GM19324 (cell line): ENCODE measurements at regions not wholly inside any gene's neighbourhood (a gene's known extent, or its start where the extent isn't known, plus 50 kb on each side); places are given as distances from the start of the nearest gene placed in this dataset.
A peak's percentile ranks its signal among the peaks of the same experiment; 100 is the strongest.
"Not testable (repeated sequence)": the region's sequence is repeated elsewhere in the genome, so short reads cannot be mapped to it uniquely, and the experiment has no call there.

Experiments used
- ATAC-seq: cut with Tn5 transposase; IDR thresholded peaks from one replicate; pipeline ENCODE4 v1.9.1; 2021; ENCODE audit warnings: mild to moderate bottlenecking, moderate library complexity; ENCODE audit not compliant: unreplicated experiment, low FRiP score

DNA sequence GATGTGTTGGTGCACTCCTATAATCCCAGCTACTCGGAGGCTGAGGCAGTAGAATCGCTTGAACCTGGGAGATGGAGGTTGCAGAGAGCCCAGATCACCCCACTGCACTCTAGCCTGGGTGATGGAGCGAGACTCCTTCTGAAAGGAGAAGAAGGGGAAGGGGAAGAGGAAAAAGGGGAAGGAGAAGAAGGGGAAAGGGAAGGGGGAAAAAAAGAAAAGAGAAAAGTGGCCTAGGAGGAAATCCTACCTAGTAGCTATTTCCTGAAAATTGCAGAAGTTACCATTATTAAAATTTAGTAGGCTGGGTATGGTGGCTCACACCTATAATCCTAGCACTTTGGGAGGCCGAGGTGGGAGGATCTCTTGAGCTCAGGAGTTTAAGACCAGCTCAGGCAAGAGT, 67.4 kb downstream of the ARRDC3 start:
- no peak for ATAC-seq

DNA sequence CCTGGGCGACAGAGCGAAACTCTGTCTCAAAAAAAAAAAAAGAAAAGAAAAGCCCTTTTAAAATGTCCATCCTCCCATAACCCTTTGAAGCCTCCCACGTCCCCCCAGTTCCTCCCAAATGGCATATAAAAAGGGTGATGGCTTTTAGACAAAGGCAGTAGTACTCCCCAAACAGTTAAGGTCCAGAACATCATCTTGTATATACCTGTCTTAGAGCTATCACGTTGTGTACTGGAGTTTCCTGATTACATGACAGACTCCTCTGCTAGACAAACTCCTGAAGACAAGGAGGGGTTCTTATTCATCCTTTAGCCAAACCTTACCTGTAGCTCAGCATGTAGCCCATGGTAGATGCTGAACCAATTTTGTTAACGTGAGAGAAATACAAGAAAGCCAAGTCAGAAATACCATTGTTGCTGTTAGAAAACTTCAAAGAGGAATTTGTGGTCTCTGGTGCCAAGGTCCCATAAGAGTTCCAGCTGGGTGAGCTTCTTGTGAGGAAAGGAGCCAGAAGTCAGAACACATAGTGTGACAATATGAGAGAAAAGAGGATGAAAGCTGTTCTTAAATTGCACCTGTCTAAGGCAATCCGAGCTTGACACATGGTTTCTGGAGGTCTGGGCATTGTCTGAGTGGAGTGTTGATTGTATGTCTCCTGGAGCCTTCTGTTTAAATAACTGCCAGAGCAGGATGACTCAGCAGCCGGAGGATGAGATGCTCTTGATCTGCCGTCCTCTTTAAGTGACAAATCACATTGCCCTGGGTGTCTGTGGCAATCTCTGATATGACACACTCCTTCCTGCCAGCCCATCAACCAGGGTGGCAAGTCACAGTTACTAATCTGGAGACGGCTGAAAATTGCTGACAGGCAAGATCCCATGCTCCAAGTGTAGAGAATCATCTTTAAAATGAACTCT, 69.1 kb downstream of the ARRDC3 start:
- ATAC-seq, result no peak

DNA sequence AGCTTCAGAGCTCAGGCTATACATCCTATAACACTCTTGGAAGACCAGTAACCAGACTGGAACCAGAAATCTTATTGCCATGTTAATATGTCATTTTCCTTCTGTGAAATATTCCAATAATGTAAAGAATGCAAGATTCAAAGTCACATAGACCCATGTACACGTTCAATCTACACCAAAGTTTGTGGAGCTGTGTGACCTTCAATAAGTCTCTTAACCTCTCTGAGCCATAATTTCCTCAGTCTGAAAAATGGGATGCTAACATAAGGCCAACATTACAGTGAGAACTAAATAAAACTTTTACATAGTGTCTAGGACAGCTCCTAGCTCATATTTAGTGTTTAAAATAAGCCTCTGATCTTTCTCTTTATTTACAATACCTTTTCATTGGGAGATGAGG, 70.4 kb downstream of the ARRDC3 start:
- ATAC-seq, result no peak

DNA sequence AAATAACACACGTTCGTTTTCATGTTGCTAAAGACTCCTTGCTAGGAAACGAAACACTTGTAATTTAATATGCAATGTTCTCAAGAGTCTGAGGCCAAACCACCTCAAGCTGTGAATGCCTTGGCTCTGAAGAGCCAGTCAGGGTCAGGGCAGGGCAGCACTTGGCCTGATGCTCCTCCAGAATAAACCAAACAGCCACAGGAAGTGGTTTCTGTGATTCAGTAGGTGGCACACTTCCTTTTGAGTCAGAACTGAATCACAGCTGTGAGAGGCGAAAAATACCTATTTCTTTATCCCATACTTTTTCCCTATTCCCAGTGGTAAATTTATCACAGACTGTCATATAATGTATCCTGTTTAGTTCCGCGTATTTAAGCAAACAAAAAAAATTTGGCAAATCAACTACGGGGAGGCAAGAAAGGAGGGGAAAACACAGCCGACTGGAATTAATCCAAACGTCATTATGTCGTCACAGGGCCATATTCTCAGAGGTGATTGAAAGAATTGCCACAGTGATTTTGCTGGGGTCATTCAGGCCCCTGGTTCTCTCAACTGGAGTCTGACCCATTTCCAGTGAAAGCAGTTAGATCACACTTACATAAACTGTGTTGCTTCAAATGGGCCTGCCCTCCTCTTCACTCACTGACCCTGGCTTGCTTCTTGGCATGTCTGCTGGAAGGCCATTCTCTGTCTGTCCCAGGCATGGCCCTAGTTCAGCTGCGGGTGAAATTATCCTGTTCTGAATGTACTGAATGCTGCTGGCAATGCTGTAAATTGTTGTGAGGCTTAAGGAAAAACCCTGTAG, 71.2 kb downstream of the ARRDC3 start:
- peak; percentile 93 for ATAC-seq

DNA sequence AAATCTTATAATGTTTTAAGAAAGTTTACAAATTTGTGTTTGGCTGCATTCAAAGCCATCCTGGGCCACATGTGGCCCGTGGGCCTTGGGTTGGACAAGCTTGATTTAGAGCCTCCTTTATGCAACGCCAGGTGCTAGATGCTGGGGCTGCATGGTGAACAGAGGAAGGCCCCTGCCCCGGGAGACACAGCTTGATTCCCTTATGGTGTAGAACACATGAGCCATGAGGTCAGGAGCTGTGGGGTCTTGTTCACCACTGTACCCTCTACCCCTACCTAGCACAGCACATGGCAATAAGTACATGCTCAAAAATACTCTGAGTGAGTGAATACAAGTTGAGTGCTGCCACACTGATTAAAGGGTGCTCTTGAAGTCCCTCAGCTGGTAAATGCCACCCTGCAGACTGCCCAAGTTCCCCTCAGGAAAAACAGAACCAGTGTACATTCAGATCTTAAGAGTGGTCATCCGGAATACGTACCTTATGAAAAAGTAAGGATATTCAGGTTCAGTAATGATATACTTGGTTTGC, 71.9 kb downstream of the ARRDC3 start:
- peak; percentile 27 for ATAC-seq

DNA sequence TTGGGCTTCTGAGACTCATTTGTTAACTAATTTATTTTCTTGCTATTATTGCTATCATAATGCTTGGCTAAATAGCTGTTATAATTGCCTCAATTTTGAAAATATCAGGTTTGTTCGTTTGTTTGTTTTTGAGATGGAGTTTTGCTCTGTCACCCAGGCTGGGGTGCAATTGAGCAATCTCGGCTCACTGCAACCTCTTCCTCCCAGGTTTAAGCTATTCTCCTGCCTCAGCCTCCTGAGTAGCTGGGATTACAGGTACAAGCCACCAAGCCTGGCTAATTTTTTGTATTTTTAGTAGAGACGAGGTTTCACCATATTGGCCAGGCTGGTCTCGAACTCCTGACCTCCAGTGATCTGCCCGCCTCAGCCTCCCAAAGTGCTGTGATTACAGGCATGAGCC, 75.0 kb downstream of the ARRDC3 start:
- not testable (repeated sequence) for ATAC-seq

DNA sequence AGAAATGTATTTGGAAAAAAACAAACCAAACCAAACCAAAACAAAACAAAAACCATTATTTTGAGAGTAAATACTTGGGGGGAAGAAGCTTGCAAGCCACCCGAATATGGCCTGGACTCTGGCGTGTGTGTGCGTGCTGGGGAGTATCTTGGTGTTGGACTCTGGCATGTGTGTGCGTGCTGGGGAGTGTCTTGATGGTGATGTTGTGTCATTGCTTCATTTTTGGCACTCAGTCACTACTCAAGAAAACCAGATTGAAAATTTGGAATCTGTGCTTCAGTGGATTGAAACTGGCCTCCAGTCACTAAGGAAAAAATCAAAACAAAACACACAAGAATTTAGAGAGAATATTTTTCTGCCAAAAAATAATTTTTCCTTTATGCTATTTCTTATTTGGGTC, 76.1 kb downstream of the ARRDC3 start:
- ATAC-seq, result no peak

DNA sequence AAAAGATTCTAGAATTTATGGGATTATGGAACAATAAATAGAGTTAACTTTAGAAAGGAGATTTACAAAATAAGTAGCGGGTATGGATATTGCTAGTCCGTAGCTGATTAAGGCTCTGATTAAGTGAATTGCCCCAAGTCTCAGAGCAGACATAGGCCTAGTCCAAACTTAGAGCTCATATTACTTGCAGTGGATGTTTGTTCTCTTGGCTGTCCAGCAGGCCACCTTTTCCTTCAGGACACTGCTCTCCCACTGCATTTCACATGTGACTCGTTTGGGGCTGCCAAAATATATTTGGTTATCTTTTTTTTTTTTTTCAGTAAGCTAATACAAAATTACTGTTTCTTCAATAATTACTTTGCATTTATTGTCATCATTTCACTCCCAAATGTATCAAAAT, 76.6 kb downstream of the ARRDC3 start:
- no peak for ATAC-seq

DNA sequence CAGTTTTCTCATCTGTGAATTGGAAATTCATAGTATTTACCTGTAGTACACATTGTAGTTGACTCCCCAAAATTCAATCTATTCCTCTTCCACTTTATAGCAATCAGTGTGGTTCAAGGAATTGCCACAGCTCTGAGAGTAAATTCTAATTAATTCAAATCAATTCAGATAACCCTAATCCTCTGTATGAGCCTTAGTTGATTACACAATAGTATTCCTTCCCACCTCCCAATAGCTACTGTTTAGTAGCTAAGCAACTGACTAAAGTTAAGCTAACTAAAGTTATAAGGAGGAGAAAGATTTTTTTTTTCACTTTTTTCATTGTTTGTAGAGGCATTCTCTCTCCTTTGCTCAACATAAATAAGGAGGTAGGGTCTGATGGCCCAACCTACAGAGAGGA, 77.5 kb downstream of the ARRDC3 start:
- no peak for ATAC-seq

DNA sequence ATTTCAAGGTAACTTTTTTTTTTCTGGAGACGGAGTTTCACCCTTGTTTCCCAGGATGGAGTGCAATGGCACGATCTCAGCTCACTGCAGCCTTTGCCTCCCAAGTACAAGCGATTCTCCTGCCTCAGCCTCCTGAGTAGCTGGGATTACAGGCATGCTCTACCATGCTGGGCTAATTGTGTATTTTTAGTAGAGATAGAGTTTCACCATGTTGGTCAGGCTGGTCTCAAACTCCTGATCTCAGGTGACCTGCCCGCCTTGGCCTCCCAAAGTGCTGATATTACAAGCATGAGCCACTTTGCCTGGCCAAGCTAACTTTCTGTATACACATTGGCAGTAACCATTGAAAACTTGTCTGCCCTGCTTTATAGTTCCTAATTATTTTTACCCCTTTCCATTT, 79.1 kb downstream of the ARRDC3 start:
- not testable (repeated sequence) for ATAC-seq

DNA sequence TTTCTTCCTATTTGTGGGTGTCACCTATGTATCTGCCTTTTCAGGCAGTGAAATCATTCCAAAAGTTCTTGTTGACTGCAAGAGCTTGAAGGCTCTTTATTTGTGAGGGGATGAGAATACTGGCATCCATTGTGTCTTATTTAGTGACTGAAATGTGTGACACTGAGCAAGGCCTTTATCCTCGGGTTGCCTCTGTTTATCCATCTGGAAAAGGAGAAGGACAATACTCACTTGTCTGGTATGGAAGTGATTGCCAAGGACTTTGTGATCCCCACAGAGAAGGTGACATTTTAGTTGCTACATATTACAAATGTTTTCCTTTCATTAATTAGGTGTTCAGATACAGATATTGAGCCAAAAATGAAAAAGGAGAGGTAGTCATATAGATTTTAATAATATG, 80.2 kb downstream of the ARRDC3 start:
- ATAC-seq, result no peak

DNA sequence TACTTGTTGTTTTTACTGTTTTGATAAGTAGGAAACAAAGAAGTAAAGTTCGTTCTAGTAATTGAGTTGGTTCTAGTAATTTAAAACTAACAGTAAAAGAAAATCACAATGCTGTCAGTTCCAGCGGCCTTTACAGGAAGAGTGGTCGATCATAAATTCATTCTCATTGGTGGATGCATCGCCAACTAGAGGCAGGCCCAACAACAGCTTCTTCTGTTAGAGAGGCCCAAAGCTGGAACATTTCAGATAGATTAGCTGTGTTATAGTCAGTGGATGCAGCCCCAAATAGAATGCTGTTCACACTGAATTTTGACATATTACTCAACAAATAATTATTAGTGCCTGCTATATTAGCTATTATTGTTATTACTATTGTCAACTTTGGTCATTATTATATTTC, 80.8 kb downstream of the ARRDC3 start:
- ATAC-seq, result no peak

DNA sequence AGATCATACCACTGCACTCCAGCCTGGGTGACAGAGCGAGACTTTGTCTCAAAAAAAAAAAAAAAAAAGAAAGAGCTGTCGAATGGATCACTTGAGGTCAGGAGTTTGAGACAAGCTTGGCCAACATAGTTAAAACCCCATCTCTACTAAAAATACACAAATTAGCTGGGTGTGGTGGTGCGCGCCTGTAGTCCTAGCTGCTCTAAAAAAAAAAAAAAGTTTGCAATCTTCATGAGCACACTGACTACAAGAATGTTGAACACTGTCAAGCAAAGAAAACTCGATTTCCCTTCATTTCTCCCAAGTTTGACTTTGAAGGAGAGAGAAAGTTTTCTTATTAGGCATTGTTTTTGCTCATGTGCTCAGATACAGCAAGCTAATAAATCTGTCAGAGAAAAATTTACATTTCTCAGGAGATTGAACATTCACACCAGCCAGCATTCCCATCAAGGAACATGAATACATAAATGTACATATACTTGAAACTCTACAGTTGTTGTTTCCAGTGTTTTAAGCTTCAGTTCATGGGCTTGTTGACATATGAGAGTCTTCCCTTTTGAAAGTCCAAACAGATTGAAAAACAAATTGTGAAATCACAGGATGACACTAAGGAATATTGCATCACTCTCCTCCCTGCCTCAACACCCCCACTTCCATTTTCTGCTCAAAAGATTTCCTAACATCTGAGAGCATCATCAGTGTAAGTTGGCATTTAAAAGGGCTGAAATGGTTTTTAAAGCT, 81.8 kb downstream of the ARRDC3 start:
- no peak for ATAC-seq

DNA sequence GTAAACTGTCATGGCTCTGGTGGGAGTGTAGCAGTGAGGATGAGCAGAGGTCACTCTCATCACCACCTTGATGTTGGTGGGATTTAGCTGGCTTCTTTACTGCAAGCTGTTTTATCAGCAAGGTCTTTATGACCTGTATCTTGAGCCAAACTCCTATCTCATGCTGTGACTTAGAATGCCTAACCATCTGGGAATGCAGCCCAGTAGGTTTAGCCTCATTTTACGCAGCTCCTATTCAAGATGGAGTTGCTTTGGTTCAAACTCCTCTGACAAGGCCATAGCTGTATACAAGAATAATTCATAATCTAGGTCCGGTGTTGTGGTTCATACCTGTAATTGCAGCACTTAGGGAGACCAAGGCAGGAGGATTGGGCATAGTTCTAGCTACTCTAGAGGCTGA, 85.1 kb downstream of the ARRDC3 start:
- ATAC-seq, result no peak

DNA sequence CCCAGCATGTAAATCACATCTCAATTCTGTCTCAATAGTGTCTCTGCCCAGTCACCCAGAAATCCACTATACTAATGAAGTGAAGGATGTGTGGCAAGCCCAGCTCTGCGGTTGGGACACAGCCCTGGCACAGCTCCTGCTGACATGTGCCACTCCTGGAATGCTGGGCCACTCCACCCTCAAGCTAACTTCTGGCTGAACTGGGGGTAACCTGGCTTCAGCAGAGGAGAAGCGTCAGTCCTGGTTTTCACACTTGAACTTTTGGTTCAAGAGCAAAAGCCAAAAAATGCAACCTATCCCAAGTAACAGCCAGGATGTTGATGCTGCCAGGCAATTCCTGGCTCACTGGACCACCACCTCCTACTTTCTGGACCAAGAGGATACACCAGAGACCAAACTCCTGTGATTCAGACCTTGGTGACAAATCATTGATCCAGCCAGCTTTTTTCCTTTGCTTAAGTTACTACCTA, 86.4 kb downstream of the ARRDC3 start:
- ATAC-seq, result no peak

DNA sequence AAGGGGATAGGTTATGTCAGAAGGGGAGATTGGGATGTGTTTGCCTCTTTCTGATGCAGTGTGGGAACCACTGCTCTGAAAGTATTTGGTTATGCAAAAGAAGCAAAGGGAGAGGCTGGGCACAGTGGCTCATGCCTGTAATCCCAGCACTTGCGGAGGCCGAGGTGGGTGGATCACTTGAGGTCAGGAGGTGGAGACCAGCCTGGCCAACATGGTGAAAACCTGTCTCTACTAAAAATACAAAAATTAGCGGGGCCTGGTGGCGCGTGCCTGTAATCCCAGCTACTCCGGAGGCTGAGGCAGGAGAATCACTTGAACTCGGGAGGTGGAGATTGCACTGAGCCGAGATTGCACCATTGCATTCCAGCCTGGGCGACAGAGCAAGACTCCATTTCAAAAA, 87.0 kb downstream of the ARRDC3 start:
- ATAC-seq, result not testable (repeated sequence)

DNA sequence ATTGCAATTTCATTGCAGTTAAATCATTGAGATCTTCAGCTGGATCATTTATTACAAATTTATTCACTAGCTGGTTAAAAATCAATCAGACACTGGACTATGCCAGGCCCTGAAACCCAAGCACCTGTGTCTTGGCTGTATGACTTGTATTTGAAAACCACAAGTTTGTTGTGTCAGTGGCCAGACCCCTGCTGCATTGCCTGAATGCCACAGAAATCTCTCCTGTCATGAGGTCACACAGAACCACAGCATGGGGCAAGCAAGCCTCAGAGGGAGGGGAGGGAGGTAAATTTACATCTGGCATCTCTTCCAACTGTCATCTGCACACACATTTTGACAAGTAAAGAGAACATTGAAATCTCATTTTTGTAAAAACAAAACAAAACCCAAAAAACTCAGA, 90.0 kb downstream of the ARRDC3 start:
- ATAC-seq, result peak; percentile 93

DNA sequence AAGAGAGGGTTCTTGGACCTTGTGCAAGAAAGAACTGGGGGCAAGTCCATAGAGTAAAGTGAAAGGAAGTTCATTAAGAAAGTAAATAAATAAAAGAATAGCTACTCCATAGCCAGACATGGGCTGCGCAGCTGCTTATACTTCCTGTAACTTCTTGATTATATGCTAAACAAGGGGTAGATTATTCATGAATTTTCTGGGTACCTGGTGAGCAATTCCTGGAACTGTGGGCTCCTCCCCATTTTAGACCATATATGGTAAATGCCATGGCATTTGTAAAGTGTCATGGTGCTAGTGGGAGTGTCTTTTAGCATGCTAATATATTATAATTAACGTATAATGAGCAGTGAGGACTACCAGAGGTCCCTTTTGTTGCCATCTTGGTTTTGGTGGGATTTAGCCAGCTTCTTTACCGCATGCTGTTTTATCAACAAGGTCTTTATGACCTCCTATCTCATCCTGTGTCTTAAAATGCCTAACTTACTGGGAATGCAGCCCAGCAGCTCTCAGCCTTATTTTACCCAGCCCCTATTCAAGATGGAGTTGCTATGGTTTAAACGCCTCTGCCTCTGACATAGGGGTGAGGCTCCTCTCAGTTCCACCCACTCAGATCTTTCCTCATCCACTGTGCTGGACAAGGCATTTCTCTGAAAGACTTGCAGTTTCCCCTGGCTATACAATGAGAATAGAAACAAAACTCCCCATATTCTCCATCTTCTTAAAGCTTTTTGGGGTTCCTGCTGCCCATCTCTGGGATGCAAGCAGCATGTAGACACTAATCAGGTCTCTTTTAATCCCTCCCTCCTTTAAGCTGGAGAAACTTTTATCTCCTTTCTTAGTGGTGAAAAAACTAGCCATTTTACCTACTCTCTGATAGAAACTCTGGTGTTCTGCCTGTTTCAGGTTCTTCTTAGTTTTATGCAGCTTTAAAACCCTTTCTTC, 91.2 kb downstream of the ARRDC3 start:
- ATAC-seq, result no peak

DNA sequence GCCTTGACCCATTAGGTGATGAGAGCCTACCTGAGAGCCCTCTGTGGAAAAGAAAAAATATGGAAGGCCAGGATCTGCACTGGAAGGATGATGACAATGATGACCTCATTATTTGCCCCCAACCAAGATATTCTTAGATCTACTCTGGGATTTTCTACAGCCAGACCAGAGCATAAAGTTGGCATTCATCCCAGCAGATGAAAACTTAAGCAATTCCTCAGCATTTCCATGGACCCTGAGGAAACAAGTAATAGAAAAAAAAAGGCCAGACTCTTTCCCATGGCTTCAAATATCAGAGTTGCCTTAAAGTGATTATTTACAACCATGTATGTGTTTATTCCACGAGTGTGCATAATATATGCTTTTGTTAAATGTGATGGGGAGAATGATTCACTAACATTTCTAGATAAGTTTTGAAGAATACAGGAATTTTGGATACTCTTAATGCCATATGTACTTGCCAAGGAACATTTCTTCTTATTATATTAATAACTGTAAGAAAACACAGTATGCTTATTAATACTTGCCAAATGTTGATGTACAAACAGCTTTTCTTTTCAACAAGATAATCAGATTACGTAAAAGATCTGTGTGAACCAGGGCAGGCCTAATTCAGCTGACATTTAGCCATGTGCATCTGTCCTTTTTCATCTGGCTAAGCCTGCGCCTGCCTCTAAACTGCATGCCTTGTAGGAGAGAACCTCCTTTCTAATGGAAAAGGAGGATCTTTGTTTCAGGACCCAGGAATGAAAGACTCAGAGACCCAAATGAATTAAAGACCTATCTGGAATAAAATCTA, 94.8 kb downstream of the ARRDC3 start:
- ATAC-seq, result no peak
